H9 (cell line): ENCODE measurements at regions not wholly inside any gene's neighbourhood (a gene's known extent, or its start where the extent isn't known, plus 50 kb on each side); places are given as distances from the start of the nearest gene placed in this dataset.
A peak's percentile ranks its signal among the peaks of the same experiment; 100 is the strongest.
"Not testable (repeated sequence)": the region's sequence is repeated elsewhere in the genome, so short reads cannot be mapped to it uniquely, and the experiment has no call there.

ENCODE experiments used
- DNase-seq: peaks from one replicate; pipeline ENCODE4 v3.0.0-alpha.2; 2017
- H2AFZ ChIP-seq: one replicate; pipeline ENCODE4 v1.6.1; 2013; ENCODE audit warnings: mild to moderate bottlenecking, low read length, control low read depth, moderate library complexity
- H2AK5ac ChIP-seq: 2 replicates; pipeline ENCODE4 v1.6.1; 2013; ENCODE audit warnings: low read length, control low read depth, mixed read lengths; ENCODE audit not compliant: insufficient read length
- H2BK120ac ChIP-seq: one replicate; pipeline ENCODE4 v1.6.1; 2013; ENCODE audit warnings: low read depth, mild to moderate bottlenecking, low read length, control low read depth, inconsistent platforms; ENCODE audit not compliant: poor library complexity, severe bottlenecking
- H2BK12ac ChIP-seq: 2 replicates; pipeline ENCODE4 v1.6.1; 2013; ENCODE audit warnings: low read length, control low read depth, mixed read lengths, low read depth; ENCODE audit not compliant: insufficient read length
- H2BK15ac ChIP-seq: 2 replicates; pipeline ENCODE4 v1.6.1; 2013; ENCODE audit warnings: low read depth, low read length, control low read depth
- H2BK20ac ChIP-seq: one replicate; pipeline ENCODE4 v1.6.1; 2013; ENCODE audit warnings: low read depth, mild to moderate bottlenecking, low read length, control low read depth, inconsistent platforms; ENCODE audit not compliant: poor library complexity, severe bottlenecking
- H2BK5ac ChIP-seq: 2 replicates; pipeline ENCODE4 v1.6.1; 2013; ENCODE audit warnings: low read length, control low read depth, mixed read lengths; ENCODE audit not compliant: insufficient read length
- H3K14ac ChIP-seq: 2 replicates; pipeline ENCODE4 v1.6.1; 2013; ENCODE audit warnings: low read length, control low read depth; ENCODE audit not compliant: insufficient read depth
- H3K18ac ChIP-seq: 2 replicates; pipeline ENCODE4 v1.6.1; 2013; ENCODE audit warnings: low read depth, mild to moderate bottlenecking, mixed read lengths, low read length, control low read depth; ENCODE audit not compliant: insufficient read length
- H3K23ac ChIP-seq: 2 replicates; pipeline ENCODE4 v1.6.1; 2013; ENCODE audit warnings: low read length, control low read depth, mixed read lengths, low read depth; ENCODE audit not compliant: insufficient read length
- H3K23me2 ChIP-seq: 2 replicates; pipeline ENCODE4 v1.6.1; 2013; ENCODE audit warnings: low read depth, mild to moderate bottlenecking, mixed read lengths, low read length, control low read depth; ENCODE audit not compliant: insufficient read length, poor library complexity, severe bottlenecking
- H3K27ac ChIP-seq: 2 replicates; pipeline ENCODE4 v1.5.1; 2013; ENCODE audit warnings: low read length, control low read depth, mixed read lengths, low read depth; ENCODE audit not compliant: insufficient read length
- H3K27me3 ChIP-seq: 2 replicates; pipeline ENCODE4 v1.6.1; 2013; ENCODE audit warnings: low read length, control low read depth, inconsistent platforms; ENCODE audit not compliant: insufficient read depth
- H3K4ac ChIP-seq: 2 replicates; pipeline ENCODE4 v1.6.1; 2013; ENCODE audit warnings: low read depth, mild to moderate bottlenecking, control low read depth, inconsistent platforms, low read length, moderate library complexity
- H3K4me1 ChIP-seq: 2 replicates; pipeline ENCODE4 v1.6.1; 2013; ENCODE audit warnings: low read length, control low read depth, inconsistent platforms; ENCODE audit not compliant: insufficient read depth
- H3K4me2 ChIP-seq: 2 replicates; pipeline ENCODE4 v1.6.1; 2013; ENCODE audit warnings: low read length, control low read depth, mixed read lengths; ENCODE audit not compliant: insufficient read length, insufficient read depth
- H3K56ac ChIP-seq: 2 replicates; pipeline ENCODE4 v1.6.1; 2013; ENCODE audit warnings: low read depth, mild to moderate bottlenecking, mixed read lengths, low read length, control low read depth; ENCODE audit not compliant: insufficient read length
- H3K79me1 ChIP-seq: 2 replicates; pipeline ENCODE4 v1.6.1; 2013; ENCODE audit warnings: low read depth, mild to moderate bottlenecking, moderate library complexity, low read length, control low read depth, inconsistent platforms; ENCODE audit not compliant: insufficient read depth, poor library complexity, severe bottlenecking
- H3K79me2 ChIP-seq: 2 replicates; pipeline ENCODE4 v1.6.1; 2013; ENCODE audit warnings: low read length, control low read depth, inconsistent platforms; ENCODE audit not compliant: insufficient read depth
- H3K9ac ChIP-seq: 2 replicates; pipeline ENCODE4 v1.6.1; 2013; ENCODE audit warnings: low read length, control low read depth, mixed read lengths; ENCODE audit not compliant: insufficient read length; ENCODE audit errors: extremely low read depth
- H3K9me3 ChIP-seq: one replicate; pipeline ENCODE4 v1.6.1; 2013; ENCODE audit warnings: low read depth, low read length, inconsistent platforms; ENCODE audit not compliant: control insufficient read depth
- H3T11ph ChIP-seq: one replicate; pipeline ENCODE4 v1.6.1; 2013; ENCODE audit warnings: mild to moderate bottlenecking, low read length, control low read depth, inconsistent platforms
- H4K20me1 ChIP-seq: one replicate; pipeline ENCODE4 v1.6.1; 2013; ENCODE audit not compliant: control insufficient read depth, insufficient read length, insufficient read depth
- H4K5ac ChIP-seq: 2 replicates; pipeline ENCODE4 v1.6.1; 2013; ENCODE audit warnings: low read depth, mild to moderate bottlenecking, mixed read lengths, low read length, control low read depth; ENCODE audit not compliant: insufficient read length
- H4K8ac ChIP-seq: replicated peaks from 2 replicates; pipeline ENCODE4 v1.6.1; 2013; ENCODE audit warnings: low read length, control low read depth, mixed read lengths, low read depth; ENCODE audit not compliant: insufficient read length
- H4K91ac ChIP-seq: 2 replicates; pipeline ENCODE4 v1.6.1; 2013; ENCODE audit warnings: low read depth, mild to moderate bottlenecking, moderate library complexity, mixed read lengths, low read length, control low read depth; ENCODE audit not compliant: insufficient read length
- H3K27ac Mint-ChIP-seq, 3 experiments: 2 replicates in 2 of 3; 3 replicates in 1 of 3; pipeline ENCODE4 v1.8.0; 2020 to 2021; ENCODE audit warnings: mixed read lengths in 3 of 3, mild to moderate bottlenecking in 1 of 3, moderate library complexity in 1 of 3
- H3K27me3 Mint-ChIP-seq: 2 replicates; pipeline ENCODE4 v1.8.0; 2021; ENCODE audit warnings: low read depth, mild to moderate bottlenecking, moderate library complexity, mixed read lengths
- H3K36me3 Mint-ChIP-seq, 3 experiments: 2 replicates in 2 of 3; 3 replicates in 1 of 3; pipeline ENCODE4 v1.8.0; 2020 to 2021; ENCODE audit warnings: low read depth in 3 of 3, mixed read lengths in 3 of 3; ENCODE audit not compliant: insufficient read depth in 1 of 3
- H3K4me1 Mint-ChIP-seq, 2 experiments: 2 replicates each; pipeline ENCODE4 v1.8.0; 2020; ENCODE audit warnings: mixed read lengths in 2 of 2
- H3K4me3 Mint-ChIP-seq, 2 experiments: 2 replicates in 1 of 2; 3 replicates in 1 of 2; pipeline ENCODE4 v1.8.0; 2020 to 2021; ENCODE audit warnings: mild to moderate bottlenecking in 2 of 2, mixed read lengths in 2 of 2, moderate library complexity in 1 of 2
- H3K9me3 Mint-ChIP-seq, 2 experiments: 2 replicates in 1 of 2; 3 replicates in 1 of 2; pipeline ENCODE4 v1.8.0; 2020; ENCODE audit warnings: mild to moderate bottlenecking in 2 of 2, mixed read lengths in 2 of 2, moderate library complexity in 1 of 2
- WGBS: extraction: QIAGEN DNeasy Blood & Tissue Kit; methylation state at CpG from one replicate; pipeline ENCODE4 v1.1.7; 2013; ENCODE audit warnings: missing lambda C conversion rate, low lambda C conversion rate, mixed read lengths; ENCODE audit not compliant: insufficient read length; ENCODE audit errors: extremely low coverage; 5-methylcytosine and 5-hydroxymethylcytosine counted together

DNA sequence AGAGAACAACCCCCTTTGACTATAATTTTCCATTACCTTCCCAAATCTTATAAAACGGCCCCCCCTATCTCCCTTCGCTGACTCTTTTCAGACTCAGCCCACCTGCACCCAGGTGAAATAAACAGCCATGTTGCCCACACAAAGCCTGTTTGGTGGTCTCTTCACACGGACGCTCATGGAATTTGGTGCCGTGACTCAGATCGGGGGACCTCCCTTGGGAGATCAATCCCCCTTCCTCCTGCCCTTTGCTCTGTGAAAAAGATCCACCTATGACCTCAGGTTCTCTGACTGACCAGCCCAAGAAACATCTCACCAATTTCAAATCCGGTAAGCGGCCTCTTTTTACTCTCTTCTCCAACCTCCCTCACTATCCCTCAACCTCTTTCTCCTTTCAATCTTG is 146.8 kb upstream of the TRIB2 start:
- not testable (repeated sequence) for H3K79me1 ChIP-seq, H4K91ac ChIP-seq, H3K9me3 ChIP-seq, H3K79me2 ChIP-seq, H3K9ac ChIP-seq, H3K4ac ChIP-seq, H3K14ac ChIP-seq, H3K27me3 ChIP-seq, H3K4me1 ChIP-seq, H2BK20ac ChIP-seq, H2BK5ac ChIP-seq, H2BK120ac ChIP-seq, H2AK5ac ChIP-seq, H2AFZ ChIP-seq, H3K27me3 Mint-ChIP-seq, H3K18ac ChIP-seq, H4K8ac ChIP-seq, H4K5ac ChIP-seq, H4K20me1 ChIP-seq, H3K4me3 Mint-ChIP-seq, H3K23ac ChIP-seq, H3K27ac ChIP-seq, H3K9me3 Mint-ChIP-seq, H3K56ac ChIP-seq, DNase-seq, H2BK15ac ChIP-seq, H3T11ph ChIP-seq, H3K23me2 ChIP-seq, H3K4me2 ChIP-seq, H3K36me3 Mint-ChIP-seq, H2BK12ac ChIP-seq
- no CpG with 5 or more reads among the region's 8 CpGs for WGBS
- peak overlapping the region in 1 of 3 experiments; percentile 25; a peak in 1 of 7 replicates for H3K27ac Mint-ChIP-seq
- peaks cover 11% of the 10 kb centered on the region in 2 experiments for H3K4me1 Mint-ChIP-seq
